Anterior cingulate cortex (tissue), 58 donors: ENCODE measurements at regions not wholly inside any gene's neighbourhood (a gene's known extent, or its start where the extent isn't known, plus 50 kb on each side); places are given as distances from the start of the nearest gene placed in this dataset.

Experiments used
- DNase-seq, 58 donors: peaks; one replicate each; lab custom pipeline; 2025; lab: John Stamatoyannopoulos, UW

DNA sequence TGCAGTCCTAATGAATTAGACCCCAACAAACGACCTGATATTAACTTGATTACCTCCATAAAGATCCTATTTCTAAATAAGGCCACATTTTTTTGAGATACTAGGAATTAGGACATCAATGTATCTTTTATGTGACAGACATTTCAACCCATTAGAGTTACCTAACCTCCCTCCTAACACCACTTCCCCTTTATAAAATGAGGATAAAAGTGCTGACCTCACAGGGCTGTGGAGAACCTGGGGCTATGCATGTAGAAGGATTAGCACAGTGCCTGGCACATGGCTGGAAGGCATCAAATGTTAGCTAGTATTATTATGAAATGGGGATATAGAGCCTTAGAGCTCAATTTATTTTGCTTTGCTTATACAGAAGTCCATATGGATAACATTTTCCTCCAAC lies 53.5 kb upstream of the LRRN1 start:
- DNase-seq = no peak

DNA sequence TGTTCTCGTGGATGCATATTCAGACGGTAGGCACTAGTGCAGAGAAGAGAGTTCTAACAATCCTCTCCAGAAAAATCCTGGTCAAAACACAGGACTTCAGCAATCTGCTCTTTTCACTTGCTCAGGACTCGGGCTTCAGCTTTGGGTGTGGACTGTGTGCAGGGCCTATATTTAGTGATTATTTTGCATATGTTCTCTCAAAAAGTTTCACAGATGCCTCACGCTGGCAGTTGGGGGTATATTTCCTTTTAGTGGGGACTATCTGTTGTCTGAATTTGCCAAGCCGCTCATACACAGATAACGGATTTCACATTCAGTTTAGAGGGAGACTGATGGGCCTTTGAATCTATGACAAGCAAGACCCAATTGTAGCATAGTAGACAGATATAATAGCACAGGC lies 54.4 kb upstream of the LRRN1 start:
- DNase-seq = no peak

DNA sequence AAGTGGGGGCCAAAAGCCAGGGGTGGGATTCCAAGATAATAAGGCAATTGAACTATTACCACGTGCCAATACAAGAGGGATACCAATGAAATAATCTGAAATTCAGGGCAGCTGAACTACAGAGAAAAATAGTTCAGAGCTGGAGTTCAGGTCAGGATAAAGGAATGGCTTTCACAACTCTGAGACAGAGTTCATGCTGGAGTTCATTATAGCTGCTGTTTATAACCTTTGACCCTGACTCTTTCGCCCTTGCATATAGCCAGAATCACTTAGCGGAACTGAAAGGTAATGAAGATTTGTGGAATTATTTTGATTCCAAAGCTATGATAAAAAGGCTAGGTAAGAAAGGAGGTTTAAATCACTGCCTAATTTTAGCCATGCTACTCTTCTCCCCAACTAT lies 55.5 kb upstream of the LRRN1 start:
- no peak for DNase-seq

DNA sequence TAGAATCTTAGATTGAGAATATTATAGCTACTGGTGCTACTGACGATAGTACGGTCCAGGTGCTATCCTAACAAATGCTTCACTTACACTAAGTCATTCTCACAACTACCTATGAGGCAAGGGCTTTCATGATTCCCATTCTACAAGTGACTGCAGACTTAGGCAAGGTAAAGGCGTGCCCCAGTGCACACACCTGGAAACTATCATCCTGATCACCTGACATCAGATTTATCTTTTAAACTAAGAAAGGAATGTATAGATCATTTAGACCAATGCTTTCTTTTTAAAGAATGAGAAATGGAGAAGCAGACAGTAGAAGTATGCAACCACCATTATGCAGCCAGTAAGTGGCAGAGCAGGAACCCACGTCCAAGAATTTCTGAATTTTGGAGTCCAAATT lies 59.2 kb upstream of the LRRN1 start:
- DNase-seq = no peak

DNA sequence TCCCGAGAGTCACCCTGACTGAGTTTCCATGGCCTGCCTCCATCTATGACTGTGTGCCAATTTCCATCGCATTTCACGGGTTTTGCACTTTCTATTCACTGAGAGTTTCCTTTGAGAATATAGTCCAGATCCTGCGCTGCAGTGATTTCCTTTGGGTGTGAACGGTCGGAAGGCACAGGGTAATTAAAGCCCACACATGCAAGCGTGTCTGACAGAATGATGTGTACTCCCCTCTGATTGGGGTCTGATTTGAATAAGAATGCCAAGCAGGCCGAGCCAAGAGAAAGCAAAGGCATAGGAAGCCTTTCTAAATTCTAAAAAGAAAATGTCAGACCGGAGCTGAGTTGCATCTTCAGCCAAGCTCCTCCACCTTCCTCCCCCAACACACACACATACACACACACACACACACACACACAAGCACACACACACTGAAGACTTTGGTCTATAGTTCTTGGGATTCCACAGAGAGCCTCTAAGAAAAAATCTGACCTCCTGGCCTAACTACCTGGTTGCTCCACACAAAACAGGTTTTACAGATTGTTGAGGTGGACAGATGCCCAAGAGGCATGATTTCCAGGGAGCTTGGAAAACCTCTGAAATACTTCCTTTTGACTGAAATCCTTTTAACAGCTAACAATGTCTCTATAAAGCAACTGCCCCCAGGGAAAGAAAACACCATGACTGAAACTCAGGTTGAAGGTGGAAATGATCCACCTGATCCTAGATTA lies 59.7 kb upstream of the LRRN1 start:
- DNase-seq = peak in 1 of 58 donors; percentile 4

DNA sequence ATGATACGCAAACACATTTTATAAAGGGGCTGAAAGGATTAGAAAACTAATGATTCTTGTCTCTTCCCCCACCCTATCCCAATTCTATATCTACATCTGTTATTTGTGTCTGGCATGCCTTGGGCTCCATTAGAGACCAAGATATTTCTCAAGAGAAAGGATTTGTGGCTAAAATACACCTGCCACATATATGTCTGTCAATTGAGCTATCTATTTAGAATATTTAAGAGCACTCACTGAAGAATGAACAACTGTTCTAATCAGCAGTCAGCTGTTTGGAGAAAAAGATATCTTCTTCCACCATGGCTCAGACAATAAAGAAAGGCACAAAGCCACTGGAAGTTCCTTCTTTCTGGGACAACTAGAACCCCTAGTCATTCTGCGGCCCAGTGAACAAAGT lies 61.7 kb upstream of the LRRN1 start:
- DNase-seq = no peak

DNA sequence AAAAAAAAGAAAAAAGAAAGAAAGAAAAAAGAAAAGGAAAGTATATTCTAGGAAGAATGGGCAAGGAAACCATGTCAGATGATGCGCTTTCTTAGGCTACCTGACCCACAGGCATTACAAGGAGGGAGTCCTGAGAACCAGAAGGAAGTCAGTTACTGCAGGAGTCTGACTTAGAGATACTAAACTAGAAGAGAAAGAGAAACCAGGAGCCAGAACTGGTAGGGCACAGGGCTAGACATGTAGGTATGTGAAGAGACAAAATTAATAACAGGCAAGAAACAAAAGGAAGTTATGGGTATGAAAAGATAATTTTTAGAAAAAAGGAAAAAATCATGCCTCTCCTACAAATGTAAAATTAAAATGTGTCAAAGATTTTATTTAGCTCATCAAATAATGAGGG lies 63.3 kb upstream of the LRRN1 start:
- no peak for DNase-seq

DNA sequence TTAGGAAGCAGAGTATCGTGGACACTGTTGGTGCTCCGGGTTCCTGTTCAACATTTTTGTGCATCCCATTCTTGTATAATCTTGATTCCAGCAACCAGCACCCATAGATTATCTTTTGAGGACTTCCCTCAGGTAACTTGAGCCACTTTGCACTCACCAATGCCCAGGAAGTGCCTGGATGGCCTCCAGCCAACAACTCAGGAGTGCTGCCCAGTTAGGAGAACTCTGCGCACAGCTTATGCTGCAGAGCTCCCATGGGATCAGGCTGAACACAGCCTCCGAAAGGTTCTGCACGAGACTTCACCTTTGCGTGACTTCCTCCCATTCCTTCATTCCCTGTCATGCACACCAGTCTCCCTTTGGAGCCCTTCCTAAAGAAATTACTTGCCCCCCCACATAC lies 64.3 kb upstream of the LRRN1 start:
- DNase-seq = no peak

DNA sequence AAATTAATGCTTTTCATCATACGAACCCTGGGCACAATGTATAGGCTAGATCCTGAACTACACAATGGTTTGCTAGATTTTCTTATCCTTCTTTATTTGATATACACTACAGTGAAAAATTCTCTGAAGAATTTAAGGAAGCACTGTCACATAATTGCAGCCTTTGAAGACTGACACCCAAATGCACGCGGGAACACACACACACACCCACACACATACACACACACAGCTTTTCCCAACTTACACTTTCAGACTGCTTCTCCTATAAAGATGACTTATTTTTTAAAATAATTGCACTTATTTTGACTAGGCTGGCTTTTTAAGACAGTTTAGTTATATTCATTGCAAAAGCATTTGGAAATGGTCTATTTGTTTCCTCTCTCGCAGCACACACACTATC lies 70.0 kb upstream of the LRRN1 start:
- peak in 1 of 58 donors; percentile 1 for DNase-seq

DNA sequence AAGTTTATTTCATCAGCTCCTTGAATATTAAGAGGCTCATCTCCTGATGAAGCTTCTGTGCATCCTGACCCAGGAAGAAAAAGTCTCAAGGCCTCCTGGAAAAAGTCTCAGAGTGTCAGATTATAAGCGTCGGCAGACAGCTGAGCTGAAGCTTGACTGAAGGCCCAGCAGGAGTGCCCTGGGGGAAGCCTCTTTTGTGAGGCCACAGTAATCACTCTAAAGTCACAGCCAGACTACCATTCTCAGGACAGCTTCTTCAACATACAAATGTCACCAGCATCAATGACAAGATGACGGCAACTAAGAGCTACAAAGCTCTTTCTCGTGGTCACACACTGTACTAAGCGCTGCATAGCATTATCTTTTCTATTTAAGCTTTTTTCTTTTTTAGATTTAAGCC lies 72.7 kb upstream of the LRRN1 start:
- DNase-seq = no peak

DNA sequence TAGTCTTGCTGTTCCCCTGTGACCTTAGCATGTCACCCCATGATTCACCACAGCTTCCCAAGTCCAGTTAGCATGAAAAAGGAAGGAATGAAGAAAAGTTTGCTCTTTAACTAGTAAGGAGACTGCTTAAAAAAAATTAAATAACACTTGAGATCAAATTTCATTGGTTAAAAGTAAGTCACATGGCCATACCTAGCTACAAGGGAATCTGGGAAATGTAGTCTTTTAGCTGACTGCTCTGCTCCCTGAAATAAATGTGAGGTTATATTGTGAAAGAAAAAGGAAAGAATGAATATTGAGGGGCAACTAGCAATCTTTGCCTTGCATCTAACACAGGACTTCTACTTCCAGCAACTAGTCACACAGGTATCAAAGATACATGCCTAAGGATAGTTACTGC lies 84.7 kb upstream of the LRRN1 start:
- no peak for DNase-seq

DNA sequence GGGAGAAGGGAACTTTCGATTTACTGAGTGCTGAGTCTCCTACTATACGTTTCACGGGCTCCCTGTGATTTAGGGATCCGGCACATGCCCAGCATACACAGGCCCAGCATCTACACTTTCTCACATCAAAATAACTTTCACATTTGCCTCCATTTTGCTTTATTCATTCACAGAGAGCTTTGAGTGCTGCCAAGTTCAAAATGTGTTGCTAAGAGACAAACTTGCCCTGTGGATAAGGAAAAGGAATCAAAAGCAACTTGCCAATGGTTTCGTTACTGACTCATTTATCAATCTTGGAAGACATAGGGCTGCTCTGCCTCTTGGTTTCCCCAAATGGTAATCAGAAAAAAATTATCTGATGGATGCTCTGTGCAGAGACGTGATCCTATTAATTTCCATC lies 86.3 kb upstream of the LRRN1 start:
- peak in 1 of 58 donors; percentile 11 for DNase-seq

DNA sequence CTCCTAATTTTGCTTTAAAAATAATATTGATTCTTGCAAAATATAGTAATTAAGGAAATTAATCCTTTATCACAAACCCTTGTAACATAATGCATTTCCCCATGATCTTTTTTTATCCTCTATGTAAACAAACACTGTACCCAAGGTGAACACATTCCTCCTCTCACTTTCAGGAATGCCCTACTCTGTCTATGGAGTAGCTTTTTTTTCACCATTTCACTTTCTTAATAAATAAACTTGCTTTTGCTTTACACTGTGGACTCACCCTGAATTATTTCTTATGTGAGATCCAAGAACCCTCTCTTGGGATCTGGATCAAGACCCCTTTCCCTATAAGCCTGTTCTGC lies 90.5 kb upstream of the LRRN1 start:
- DNase-seq = no peak

DNA sequence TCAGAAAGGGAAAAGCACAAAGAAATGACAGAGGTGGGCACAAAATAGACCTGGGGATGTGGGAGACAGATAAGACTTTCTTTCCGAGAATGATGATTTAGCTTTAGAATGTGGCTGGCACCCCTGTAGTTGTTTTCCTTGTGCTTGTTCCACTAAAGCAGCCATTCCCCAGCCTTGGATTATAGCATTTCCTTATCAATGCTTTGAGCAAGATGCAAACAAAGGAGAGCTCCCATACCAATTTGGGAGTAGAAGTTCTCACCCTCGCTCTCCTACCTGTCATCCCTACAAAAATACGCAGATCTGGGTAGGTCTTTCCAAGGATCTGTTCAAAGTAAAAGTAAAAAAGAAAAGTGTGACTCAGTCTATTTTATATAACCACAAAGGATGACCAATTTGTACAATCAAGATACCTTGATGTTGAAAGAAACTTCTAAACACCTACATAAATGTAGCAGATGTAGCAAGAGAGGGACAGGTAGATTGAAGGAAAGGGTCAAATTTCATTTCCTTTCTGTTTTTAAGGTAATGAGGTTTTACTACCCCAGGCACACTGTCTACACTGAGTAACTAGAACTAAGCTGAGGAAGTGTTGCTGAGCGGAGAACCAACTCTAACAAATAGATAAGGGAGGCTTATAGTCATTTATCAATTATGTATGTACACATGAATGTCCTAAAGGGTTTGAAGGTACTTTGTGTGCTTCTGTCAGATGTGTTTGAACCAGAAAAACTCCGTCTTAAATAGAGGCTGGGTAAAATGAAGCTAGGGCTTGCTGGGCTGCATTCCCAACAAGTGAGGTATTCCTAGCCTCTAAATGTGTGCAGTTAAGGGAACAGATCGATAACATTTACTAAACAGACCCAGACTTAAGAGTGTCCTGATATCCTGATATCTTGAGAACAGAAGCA lies 91.1 kb upstream of the LRRN1 start:
- no peak for DNase-seq

DNA sequence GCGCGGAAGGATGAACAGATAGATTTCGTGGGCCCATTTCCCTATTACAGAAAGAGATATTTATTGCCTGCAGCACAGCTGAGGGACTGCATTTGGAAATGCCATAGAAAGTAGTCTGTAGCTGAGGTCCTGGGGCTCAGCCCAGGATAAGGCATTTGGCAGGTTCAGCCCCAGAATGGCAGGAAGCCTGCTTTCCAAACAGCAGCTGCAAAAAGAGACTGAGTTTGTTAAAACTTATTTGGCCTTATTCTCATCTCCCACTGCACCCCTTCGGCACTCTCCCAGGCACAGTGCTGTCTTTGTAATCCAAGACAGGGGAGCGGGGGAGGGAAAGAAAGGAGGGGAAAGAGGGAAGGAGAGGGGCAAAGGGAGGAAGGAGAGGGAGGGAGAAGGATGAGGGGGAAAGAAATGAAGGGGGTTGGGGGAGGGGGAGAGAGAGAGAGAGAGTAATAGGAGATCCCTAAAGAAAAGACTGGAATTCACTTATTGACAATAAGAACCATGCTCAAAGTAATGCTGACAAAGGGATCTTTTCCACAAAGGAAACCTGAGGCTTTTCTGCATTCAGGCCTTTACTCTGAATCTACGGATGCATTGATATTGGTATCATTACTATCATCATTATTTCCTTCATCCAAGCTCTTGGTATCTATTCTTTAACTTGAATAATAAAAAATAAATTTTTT lies 94.0 kb upstream of the LRRN1 start:
- peak in 51 of 58 donors; percentile 2 to 84 (median 38) for DNase-seq

DNA sequence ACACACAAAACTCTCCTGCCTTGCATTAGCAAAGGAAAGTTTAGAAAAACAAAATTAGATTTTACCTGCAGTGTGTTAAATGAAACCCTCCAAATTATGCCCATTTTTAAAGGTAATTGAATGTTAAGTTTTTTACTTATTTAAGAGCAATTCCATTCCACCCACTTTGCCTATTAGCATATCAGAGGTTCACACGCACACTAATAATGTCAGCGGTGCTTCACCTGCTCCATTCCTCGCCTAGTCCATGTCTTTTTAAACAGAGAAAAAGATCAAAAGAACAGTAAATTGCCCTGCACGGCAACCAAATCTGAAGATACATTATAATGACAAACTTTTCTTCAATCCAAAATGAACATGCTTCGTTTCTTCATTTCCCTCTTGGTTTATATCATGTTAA lies 97.3 kb upstream of the LRRN1 start:
- no peak for DNase-seq

DNA sequence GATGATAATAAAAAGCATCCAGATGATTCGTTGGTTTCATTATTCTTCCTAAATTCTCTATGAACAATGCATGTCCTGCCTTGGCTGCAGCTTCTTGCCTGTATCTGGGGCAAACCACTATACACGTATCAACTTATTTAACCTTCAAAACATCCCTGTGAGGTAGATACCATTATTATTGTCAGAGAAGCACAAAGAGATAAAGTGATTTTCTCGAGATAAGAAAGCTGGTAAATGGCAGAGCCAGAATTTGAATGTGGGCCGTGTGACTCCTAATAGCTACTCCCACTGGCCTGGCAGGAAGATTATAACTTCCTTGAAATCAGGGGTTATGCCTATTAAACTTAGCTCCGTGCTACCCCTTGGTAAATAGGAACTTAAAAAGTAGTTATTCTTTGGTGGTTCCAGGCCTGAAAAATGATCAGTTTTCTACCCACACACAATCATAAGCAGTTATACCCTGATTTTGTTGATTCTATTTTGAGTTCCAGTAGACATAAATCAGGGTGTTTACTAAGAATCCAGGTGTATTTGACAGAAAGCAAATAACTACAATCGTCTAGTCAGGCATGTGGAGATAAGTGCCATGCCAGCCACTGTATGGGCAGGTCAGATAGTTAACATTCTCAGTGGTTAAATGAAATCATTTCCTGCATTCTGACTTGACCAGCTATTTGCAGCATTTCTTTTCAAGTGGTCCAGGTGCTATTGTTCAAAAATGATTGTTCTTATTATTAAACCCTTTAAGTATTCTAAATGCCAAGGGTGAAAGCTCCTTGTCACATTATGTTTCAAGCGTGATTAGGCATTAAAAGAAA lies 99.2 kb upstream of the LRRN1 start:
- DNase-seq = no peak

DNA sequence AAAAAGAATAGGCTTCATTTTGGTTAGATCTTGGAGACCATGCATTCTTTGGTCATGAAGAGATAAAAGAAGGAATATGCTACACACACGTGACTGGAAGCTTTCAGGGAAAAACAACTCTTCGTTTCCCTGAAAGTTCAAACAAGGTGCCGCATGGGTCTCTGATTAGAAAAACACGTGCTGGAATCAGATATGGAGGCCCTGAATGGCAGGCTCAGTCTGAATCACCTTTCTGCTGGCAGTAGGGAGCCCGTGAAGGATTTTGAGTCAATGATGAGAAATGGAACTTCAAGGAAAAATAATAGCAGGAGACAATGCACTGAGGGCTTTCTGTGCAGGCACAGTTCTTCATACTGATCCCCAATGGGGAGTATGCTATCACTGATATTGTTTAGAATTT lies 99.8 kb upstream of the LRRN1 start:
- no peak for DNase-seq

DNA sequence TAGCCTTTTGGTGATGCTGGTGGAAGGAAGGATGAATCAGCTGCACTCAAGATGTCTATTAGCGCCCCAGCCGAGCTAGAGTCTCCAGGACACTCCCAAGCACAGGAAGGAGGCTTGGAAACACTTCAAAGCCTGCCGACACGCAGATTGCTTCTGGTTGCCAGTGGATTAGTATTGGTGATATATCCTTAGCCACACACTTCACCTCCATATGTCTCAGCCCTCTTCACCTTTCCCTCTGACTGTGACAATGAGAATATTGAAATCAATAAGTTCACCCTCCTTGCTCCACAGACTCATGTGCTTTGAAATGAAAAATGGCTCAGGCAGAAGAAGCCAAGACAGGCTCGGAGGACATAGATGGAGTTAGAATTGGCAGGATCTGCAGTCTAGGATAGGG lies 102.9 kb upstream of the LRRN1 start:
- no peak for DNase-seq

DNA sequence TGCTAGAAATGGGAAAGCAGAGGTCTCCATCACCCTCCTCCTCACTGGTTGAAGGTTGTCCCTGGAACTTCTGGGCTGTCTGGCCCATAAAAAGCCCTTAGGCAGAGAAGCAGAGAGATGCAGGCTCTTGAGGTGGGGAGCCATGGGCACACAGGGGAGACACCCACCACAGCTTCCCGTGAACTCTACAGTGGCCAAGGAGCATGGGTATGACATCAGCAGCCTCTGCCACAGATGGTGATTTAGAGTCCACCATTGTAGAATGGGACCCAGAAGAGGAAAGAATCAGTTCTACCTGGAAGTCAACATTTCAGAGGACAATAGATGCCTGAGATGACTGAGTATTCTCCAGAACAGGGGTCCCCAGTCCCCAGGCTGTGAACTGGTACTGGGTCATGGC lies 105.6 kb upstream of the LRRN1 start:
- no peak for DNase-seq
